ENCODE measurements at regions not wholly inside any gene's neighbourhood (a gene's known extent, or its start where the extent isn't known, plus 50 kb on each side); places are given as distances from the start of the nearest gene placed in this dataset.
"Not testable (repeated sequence)": the region's sequence is repeated elsewhere in the genome, so short reads cannot be mapped to it uniquely, and the experiment has no call there.

DNA sequence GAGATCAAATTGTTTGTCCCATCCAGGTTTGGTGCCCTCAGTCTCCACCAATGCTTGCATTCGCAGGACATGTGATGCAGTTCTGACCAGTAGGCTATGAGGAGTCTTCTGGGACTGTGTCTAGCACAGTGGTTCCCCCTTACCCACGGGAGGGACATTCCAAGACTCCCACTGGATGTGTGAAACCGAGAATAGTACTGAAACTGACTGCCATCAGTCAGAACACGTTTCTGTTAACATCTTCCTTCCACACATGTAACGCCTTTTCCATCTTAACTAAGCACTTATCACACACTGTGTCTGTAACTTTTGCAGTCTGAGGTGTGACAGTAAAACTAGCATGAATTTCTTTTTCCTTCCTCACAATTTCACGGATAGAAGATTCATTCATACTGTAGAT, 74.7 kb downstream of the PTTG1 start:
- ATAC-seq, result no peak

GRCh38 chr5:160496784-160497183, 75.1 kb downstream of the PTTG1 start:
- 88% methylated on average over 5 of the region's 5 CpGs for WGBS
- intact Hi-C loops (cut with DNase I), result no loop called here
- ATAC-seq, result no peak

More for the DNA sequence above, 74.7 kb downstream of the PTTG1 start:
- DNase-seq, result no peak
- 64% methylated on average over 6 of the region's 6 CpGs for WGBS
- H3K27ac ChIP-seq (ENCODE audit: low read length), result no peak overlapping the region
- H3K4me1 ChIP-seq (ENCODE audit: control insufficient read depth, insufficient read depth, low read length), result no peaks in the 10 kb centered on the region
- intact Hi-C loops (cut with DNase I), result no loop called here
- no peaks in the 10 kb centered on the region for H3K9me3 ChIP-seq (ENCODE audit: control insufficient read depth, low read length)
- H3K4me3 ChIP-seq (ENCODE audit: low read length), result no peak overlapping the region
- no peaks in the 10 kb centered on the region for H3K27me3 ChIP-seq (ENCODE audit: control insufficient read depth, insufficient read depth)

DNA sequence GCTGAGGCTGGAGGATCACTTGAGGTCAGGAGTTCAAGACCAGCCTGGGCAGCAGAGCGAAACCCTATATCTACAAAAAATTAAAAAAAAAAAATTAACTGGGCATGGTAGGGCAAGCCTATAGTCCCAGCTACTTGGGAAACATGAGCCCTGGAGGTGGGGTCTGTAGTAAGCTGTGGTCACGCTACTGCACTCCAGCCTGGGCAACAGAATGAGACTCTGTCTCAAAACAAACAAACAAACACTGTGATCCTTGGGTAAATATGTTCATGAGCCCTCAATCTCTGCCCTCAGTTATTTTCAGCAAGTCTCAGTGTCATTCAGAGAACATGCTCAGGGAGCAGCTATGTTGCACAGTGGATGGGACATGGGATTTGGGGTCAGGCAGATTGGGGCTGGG, 76.2 kb downstream of the PTTG1 start:
- no peaks in the 10 kb centered on the region for H3K27me3 ChIP-seq (ENCODE audit: control insufficient read depth, insufficient read depth)
- no peaks in the 10 kb centered on the region for H3K9me3 ChIP-seq (ENCODE audit: control insufficient read depth, low read length)
- 94% methylated on average over 2 of the region's 2 CpGs for WGBS
- intact Hi-C loops (cut with DNase I), result no loop called here
- H3K27ac ChIP-seq (ENCODE audit: low read length), result no peak overlapping the region
- ATAC-seq (no peak), DNase-seq (no peak)
- H3K4me1 ChIP-seq (ENCODE audit: control insufficient read depth, insufficient read depth, low read length), result no peaks in the 10 kb centered on the region
- no peak overlapping the region for H3K4me3 ChIP-seq (ENCODE audit: low read length)

More at GRCh38 chr5:160496784-160497183, 75.1 kb downstream of the PTTG1 start:
- Histone ChIP-seq H3K9me3 (ENCODE audit: control insufficient read depth, low read length) (no peaks in the 10 kb centered on the region), H3K27ac (ENCODE audit: low read length) (no peak overlapping the region), H3K4me3 (ENCODE audit: low read length) (no peak overlapping the region), H3K27me3 (ENCODE audit: control insufficient read depth, insufficient read depth) (no peaks in the 10 kb centered on the region), H3K4me1 (ENCODE audit: control insufficient read depth, insufficient read depth, low read length) (no peaks in the 10 kb centered on the region)
- DNase-seq, result no peak

GRCh38 chr5:160498441-160499043, 76.9 kb downstream of the PTTG1 start:
- H3K27me3 ChIP-seq (ENCODE audit: control insufficient read depth, insufficient read depth); ATAC-seq; intact Hi-C loops (cut with DNase I); H3K27ac ChIP-seq (ENCODE audit: low read length); H3K4me1 ChIP-seq (ENCODE audit: control insufficient read depth, insufficient read depth, low read length); H3K4me3 ChIP-seq (ENCODE audit: low read length); DNase-seq; H3K9me3 ChIP-seq (ENCODE audit: control insufficient read depth, low read length): not testable (repeated sequence)
- 97% methylated on average over 15 of the region's 21 CpGs for WGBS

DNA sequence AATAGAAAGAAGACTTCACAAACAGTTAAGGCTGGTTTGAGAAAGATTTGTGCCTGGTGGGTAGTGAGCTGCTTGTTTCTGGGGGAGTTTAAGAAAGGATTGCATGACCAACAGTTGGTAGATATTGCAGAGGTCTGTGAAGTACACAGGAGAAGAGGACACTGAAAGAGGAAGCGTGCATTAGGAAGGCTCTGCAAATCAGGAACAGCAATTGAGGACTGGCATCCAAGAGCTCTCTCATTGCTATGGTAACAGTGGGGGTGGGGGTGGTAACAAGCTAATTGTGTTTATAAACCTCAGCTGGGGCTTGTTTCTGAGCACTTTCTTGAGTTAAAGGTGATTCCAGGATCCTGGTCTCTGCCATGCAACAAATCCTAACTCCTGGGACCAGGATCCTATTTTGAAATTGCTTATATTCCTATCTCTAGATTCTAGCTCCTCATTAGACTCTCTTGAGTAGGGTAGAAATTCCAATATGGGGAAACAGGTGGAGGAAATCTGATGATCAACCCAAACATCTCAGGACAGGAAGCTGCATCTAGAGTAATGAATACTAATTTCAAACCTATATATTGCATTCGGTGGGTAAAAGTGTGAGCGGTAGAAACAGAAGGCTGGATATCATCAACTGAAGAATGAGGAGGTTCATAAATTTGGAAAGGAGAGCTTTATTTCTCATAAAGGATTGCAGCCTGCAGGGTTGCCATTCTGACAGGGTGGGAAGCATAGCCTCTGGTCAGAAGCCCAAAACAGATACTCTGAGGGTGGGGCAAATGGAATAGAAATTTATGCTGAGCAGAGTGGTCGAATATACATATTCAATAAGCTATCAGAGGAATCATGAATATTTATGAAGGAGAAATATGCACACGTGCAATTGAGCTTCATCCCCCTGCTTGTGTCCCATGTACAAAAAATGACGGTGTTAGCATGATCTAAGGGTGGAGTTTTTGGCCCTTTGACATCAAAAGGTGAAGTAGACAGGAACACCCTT, 79.4 kb downstream of the PTTG1 start:
- WGBS, result 70% methylated on average over 6 of the region's 6 CpGs
- no peaks in the 10 kb centered on the region for H3K4me1 ChIP-seq (ENCODE audit: control insufficient read depth, insufficient read depth, low read length)
- H3K27ac ChIP-seq (ENCODE audit: low read length), result no peak overlapping the region
- no peaks in the 10 kb centered on the region for H3K27me3 ChIP-seq (ENCODE audit: control insufficient read depth, insufficient read depth)
- no peak overlapping the region for H3K4me3 ChIP-seq (ENCODE audit: low read length)
- ATAC-seq (peak; percentile 51 to 68), DNase-seq (no peak)
- H3K9me3 ChIP-seq (ENCODE audit: control insufficient read depth, low read length), result no peaks in the 10 kb centered on the region
- intact Hi-C loops (cut with DNase I), result loop anchor here in 1 of 4 donors (10.0 kb wide), 1 partner anchor 66 kb away; no protein-coding TSS in a partner anchor

DNA sequence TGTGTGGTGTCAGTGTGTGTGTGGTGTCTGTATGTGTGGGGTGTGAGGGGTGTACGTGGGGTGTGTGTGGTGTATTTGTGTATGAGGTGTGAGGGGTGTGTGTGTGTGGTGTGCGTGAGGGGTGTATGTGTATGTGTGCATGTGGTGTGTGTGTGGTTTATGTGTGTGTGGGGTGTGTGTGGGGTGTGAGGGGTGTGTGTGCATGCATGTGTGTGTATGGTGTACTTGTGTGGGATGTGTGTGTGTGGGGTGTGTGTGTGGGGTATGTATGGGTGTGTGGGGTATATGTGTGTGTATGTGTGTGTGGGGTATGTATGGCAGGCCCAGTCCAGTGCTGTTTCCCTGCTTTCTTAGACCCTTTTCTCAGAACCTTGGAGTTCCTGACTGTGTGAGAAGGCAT, 83.3 kb downstream of the PTTG1 start:
- ATAC-seq (no peak), DNase-seq (no peak)
- Histone ChIP-seq H3K27me3 (ENCODE audit: control insufficient read depth, insufficient read depth) (no peaks in the 10 kb centered on the region), H3K4me3 (ENCODE audit: low read length) (no peak overlapping the region), H3K4me1 (ENCODE audit: control insufficient read depth, insufficient read depth, low read length) (no peaks in the 10 kb centered on the region), H3K9me3 (ENCODE audit: control insufficient read depth, low read length) (no peaks in the 10 kb centered on the region), H3K27ac (ENCODE audit: low read length) (no peak overlapping the region)
- 48% methylated on average over 2 of the region's 2 CpGs for WGBS
- intact Hi-C loops (cut with DNase I), result loop anchor here in 1 of 4 donors (10.0 kb wide), 1 partner anchor 70 kb away; no protein-coding TSS in a partner anchor

GRCh38 chr5:160506006-160507004, 84.7 kb downstream of the PTTG1 start:
- Histone ChIP-seq H3K27ac (ENCODE audit: low read length) (no peak overlapping the region), H3K4me3 (ENCODE audit: low read length) (no peak overlapping the region), H3K9me3 (ENCODE audit: control insufficient read depth, low read length) (no peaks in the 10 kb centered on the region), H3K27me3 (ENCODE audit: control insufficient read depth, insufficient read depth) (no peaks in the 10 kb centered on the region), H3K4me1 (ENCODE audit: control insufficient read depth, insufficient read depth, low read length) (no peaks in the 10 kb centered on the region)
- peak; percentile 57 to 81 (median 75) for DNase-seq
- peak; percentile 39 to 57 for ATAC-seq
- WGBS, result 52% methylated on average over 18 of the region's 18 CpGs
- intact Hi-C loops (cut with DNase I), result loop anchor here in 1 of 4 donors (10.0 kb wide), 1 partner anchor 72 kb away; no protein-coding TSS in a partner anchor

DNA sequence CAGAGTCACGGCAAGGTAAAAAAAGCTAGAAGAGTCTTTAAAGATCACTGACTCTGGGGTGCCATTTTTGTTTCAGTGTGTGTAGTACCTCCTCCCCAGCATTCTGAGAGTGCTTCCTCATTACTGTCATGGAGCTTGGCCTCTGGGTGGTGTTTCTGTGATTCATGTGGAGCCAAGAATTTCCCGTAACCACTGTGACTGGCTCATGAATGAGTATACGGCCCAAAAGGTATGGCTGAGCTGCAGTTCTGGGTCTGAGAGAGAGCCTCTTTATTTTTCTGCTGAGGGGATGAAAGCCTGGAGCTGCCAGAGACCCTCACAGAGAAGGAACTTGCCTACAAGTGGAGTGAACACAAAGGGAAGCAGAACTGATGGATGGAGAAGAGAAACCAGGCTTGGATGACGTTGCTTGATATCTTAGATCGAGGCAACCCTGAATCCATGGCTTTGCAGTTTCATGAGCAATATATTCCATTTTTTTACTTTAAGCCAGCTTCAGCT, 85.6 kb downstream of the PTTG1 start:
- DNase-seq (no peak), ATAC-seq (no peak)
- intact Hi-C loops (cut with DNase I), result loop anchor here in 1 of 4 donors (10.0 kb wide), 1 partner anchor 72 kb away; no protein-coding TSS in a partner anchor
- H3K9me3 ChIP-seq (ENCODE audit: control insufficient read depth, low read length), result no peaks in the 10 kb centered on the region
- WGBS, result 66% methylated on average over 5 of the region's 5 CpGs
- no peak overlapping the region for H3K27ac ChIP-seq (ENCODE audit: low read length)
- no peaks in the 10 kb centered on the region for H3K4me1 ChIP-seq (ENCODE audit: control insufficient read depth, insufficient read depth, low read length)
- no peak overlapping the region for H3K4me3 ChIP-seq (ENCODE audit: low read length)
- H3K27me3 ChIP-seq (ENCODE audit: control insufficient read depth, insufficient read depth), result no peaks in the 10 kb centered on the region

GRCh38 chr5:160508780-160509361, 87.2 kb downstream of the PTTG1 start:
- Histone ChIP-seq H3K4me3 (ENCODE audit: low read length) (no peak overlapping the region), H3K27me3 (ENCODE audit: control insufficient read depth, insufficient read depth) (no peaks in the 10 kb centered on the region), H3K4me1 (ENCODE audit: control insufficient read depth, insufficient read depth, low read length) (no peaks in the 10 kb centered on the region), H3K9me3 (ENCODE audit: control insufficient read depth, low read length) (no peaks in the 10 kb centered on the region), H3K27ac (ENCODE audit: low read length) (no peak overlapping the region)
- WGBS, result 6% methylated on average over 9 of the region's 9 CpGs
- DNase-seq (peak in 2 of 3 donors; percentile 37 to 63), ATAC-seq (peak; percentile 83 to 89)
- intact Hi-C loops (cut with DNase I), result loop anchor here in 1 of 4 donors (10.0 kb wide), 1 partner anchor 74 kb away; no protein-coding TSS in a partner anchor

Data from right cardiac atrium (tissue), 5 donors.